ENCODE measurements at regions not wholly inside any gene's neighbourhood (a gene's known extent, or its start where the extent isn't known, plus 50 kb on each side); places are given as distances from the start of the nearest gene placed in this dataset.

DNA sequence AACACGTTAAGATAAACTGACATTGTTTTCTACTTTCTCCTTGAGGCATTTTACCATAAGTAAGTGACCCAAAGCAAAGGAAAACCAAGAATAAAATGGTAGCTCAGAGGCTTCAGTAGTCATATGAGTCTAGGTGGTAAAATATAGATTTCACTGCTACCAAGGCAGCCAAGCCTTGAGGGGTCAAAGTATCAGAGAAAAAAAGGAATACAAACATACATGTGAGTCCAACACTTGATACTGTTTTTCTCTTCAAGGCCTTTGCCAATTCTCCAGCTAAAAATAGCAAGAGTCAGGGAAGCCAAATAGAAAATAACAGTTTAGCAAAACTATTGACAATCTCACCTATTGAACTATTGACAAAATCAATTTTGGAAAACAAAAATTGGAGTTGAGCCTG, 925.9 kb downstream of the BCL11A start:
- Histone ChIP-seq H3K4me3 (ENCODE audit: low read length) (no peak overlapping the region), H3K4me1 (ENCODE audit: control insufficient read depth, insufficient read depth, low read length) (no peaks in the 10 kb centered on the region), H3K27me3 (ENCODE audit: control insufficient read depth, insufficient read depth, low read length) (no peaks in the 10 kb centered on the region), H3K27ac (ENCODE audit: low read depth, low read length) (no peak overlapping the region), H3K9ac (ENCODE audit: low read length) (no peak overlapping the region), H3K36me3 (ENCODE audit: control insufficient read depth, insufficient read depth, low read length) (no peaks in the 10 kb centered on the region)

DNA sequence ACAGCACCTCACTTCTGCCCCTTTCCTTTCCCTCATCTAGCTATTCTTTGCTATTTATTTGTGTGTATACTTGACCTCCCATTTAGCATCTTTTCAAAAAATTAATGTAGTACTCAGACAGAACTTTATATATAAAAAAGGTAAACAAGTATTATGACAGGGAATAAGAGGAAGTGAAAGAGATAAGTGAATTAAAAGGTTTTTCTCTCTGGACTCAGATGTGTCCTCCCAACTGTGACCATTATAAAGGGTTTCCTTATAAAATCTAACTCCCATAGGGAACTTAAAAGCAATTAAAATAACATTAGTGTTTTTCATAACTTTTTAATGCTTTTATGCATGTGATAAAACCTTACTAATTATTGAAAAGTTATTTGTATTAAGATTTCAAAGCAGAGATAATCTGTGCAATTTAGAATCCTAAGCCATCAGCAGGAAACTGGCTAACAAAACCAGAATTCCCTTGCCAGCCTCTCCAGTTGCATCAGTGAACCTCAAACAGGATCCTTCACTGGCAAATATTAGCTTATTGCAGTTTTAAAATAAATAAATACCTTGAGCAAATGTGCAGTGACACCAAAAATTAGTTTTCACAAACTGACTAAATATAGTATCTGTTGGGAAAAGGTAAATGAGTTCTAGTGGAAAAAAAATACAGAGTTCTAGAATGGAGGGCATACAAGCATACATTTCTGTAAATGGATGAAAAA, 930.7 kb downstream of the BCL11A start:
- no peak overlapping the region for H3K27ac ChIP-seq (ENCODE audit: low read depth, low read length)
- H3K4me1 ChIP-seq (ENCODE audit: control insufficient read depth, insufficient read depth, low read length): no peaks in the 10 kb centered on the region
- no peaks in the 10 kb centered on the region for H3K36me3 ChIP-seq (ENCODE audit: control insufficient read depth, insufficient read depth, low read length)
- H3K4me3 ChIP-seq (ENCODE audit: low read length): no peak overlapping the region
- H3K27me3 ChIP-seq (ENCODE audit: control insufficient read depth, insufficient read depth, low read length): no peaks in the 10 kb centered on the region
- H3K9ac ChIP-seq (ENCODE audit: low read length): no peak overlapping the region

DNA sequence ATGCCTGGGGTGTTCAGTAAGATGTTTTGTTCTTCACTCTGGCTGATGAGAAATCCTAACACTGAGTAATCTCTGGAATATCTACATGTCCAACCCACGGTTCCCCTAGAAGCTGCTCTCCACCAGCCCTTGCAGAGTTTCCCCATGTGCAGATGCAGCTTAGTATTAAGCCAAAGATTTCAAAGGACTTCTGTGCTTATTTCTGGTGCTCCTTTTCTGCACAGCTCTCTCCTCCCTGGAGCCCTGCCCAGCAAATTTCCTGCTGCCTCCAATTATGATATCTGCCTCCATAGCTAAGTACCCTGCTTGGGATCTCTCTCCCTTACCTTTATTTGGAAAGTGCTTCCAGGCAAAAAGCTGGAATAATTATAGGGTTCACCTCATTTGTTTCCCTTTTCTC, 949.3 kb downstream of the BCL11A start:
- Histone ChIP-seq H3K4me1 (ENCODE audit: control insufficient read depth, insufficient read depth, low read length) (no peaks in the 10 kb centered on the region), H3K27me3 (ENCODE audit: control insufficient read depth, insufficient read depth, low read length) (no peaks in the 10 kb centered on the region), H3K9ac (ENCODE audit: low read length) (no peak overlapping the region), H3K36me3 (ENCODE audit: control insufficient read depth, insufficient read depth, low read length) (no peaks in the 10 kb centered on the region), H3K4me3 (ENCODE audit: low read length) (no peak overlapping the region), H3K27ac (ENCODE audit: low read depth, low read length) (no peak overlapping the region)

DNA sequence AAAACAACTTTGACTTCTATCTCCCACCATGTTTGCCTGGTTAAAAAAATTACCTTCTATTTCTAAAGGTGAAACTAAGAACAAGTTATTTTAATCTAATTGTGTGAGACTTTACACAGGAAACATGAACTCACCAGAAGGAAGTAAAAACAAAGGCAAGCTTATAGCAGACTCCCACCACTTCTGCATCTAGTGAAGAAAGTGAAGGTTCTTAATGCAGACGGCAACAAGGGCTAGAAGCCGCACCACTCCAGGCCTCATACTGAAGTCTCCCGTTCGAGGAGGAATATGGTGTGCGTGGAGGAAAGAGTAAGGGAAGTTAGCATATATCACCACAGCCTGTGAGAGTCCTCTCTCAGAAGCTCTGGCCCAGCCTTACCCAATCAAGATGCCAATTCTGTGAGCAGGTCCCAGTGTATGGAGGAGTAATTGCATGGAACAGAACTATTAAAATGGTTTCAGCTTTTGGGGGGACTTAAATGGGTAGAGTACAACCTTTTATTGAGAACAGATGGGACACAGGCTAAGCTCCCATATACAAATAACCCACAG, 958.7 kb downstream of the BCL11A start:
- Histone ChIP-seq H3K36me3 (ENCODE audit: control insufficient read depth, insufficient read depth, low read length) (no peaks in the 10 kb centered on the region), H3K9ac (ENCODE audit: low read length) (no peak overlapping the region), H3K4me3 (ENCODE audit: low read length) (no peak overlapping the region), H3K4me1 (ENCODE audit: control insufficient read depth, insufficient read depth, low read length) (no peaks in the 10 kb centered on the region), H3K27me3 (ENCODE audit: control insufficient read depth, insufficient read depth, low read length) (no peaks in the 10 kb centered on the region), H3K27ac (ENCODE audit: low read depth, low read length) (no peak overlapping the region)

DNA sequence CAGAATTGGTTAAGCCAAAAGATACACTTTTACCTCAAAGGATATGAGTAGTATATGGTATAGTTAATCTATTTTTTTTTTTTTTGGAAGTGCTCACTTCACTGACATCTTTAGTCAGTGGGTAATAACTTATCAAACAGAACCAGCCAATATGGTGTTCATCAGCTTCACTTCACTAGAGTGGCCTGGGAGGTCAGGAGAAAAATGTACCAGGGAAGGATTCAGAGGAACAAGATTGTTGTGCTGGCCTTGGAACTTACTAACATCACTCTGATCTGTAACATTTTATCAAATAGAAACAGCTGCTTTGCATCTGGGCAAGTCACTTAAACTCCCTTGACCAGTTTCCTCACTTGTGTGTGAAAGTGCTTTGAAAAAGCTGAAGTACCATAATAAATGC, 962.7 kb downstream of the BCL11A start:
- no peak overlapping the region for H3K27ac ChIP-seq (ENCODE audit: low read depth, low read length)
- H3K4me1 ChIP-seq (ENCODE audit: control insufficient read depth, insufficient read depth, low read length): no peaks in the 10 kb centered on the region
- no peaks in the 10 kb centered on the region for H3K27me3 ChIP-seq (ENCODE audit: control insufficient read depth, insufficient read depth, low read length)
- no peak overlapping the region for H3K9ac ChIP-seq (ENCODE audit: low read length)
- no peak overlapping the region for H3K4me3 ChIP-seq (ENCODE audit: low read length)
- no peaks in the 10 kb centered on the region for H3K36me3 ChIP-seq (ENCODE audit: control insufficient read depth, insufficient read depth, low read length)

DNA sequence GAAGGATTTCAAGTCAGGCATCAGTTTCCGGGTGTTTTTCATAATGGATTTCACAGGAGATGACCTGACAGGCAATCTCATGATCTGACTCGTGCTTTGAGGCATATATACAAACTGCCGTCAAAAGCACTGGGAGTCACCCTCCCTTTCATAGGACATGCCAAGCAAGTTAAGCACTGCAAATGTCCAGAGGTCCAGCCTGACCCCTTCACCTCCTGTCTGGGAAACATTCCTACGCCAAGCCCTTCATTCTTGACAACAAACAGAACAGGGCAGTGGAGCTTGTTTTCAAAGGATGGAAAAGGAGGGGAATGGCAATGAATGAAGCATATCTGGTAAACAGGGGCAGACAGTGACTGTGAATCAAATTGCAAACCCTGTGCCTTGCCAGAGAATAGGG, 963.6 kb downstream of the BCL11A start:
- H3K27ac ChIP-seq (ENCODE audit: low read depth, low read length): no peak overlapping the region
- H3K4me3 ChIP-seq (ENCODE audit: low read length): no peak overlapping the region
- H3K27me3 ChIP-seq (ENCODE audit: control insufficient read depth, insufficient read depth, low read length): no peaks in the 10 kb centered on the region
- no peak overlapping the region for H3K9ac ChIP-seq (ENCODE audit: low read length)
- H3K4me1 ChIP-seq (ENCODE audit: control insufficient read depth, insufficient read depth, low read length): no peaks in the 10 kb centered on the region
- no peaks in the 10 kb centered on the region for H3K36me3 ChIP-seq (ENCODE audit: control insufficient read depth, insufficient read depth, low read length)

DNA sequence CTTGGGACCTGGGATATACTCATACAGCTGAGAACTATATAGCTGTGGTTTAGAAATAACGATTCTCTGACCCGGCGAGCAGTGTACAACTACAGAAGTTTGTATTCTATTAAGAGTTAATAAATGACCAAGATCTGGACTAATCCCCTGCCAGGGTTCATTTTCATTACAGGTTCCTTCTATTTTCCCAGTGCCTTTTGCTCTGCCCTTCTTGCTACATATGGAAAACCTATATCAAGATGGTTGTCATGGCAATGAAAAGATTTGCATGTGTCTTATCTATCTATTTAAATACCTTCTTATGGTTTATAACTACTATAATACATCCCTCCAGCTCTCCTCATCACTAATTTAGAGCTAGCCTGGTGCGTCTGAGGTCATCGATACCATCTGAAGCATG, 965.2 kb downstream of the BCL11A start:
- H3K4me1 ChIP-seq (ENCODE audit: control insufficient read depth, insufficient read depth, low read length): no peaks in the 10 kb centered on the region
- H3K27me3 ChIP-seq (ENCODE audit: control insufficient read depth, insufficient read depth, low read length): no peaks in the 10 kb centered on the region
- H3K27ac ChIP-seq (ENCODE audit: low read depth, low read length): no peak overlapping the region
- H3K4me3 ChIP-seq (ENCODE audit: low read length): no peak overlapping the region
- H3K36me3 ChIP-seq (ENCODE audit: control insufficient read depth, insufficient read depth, low read length): no peaks in the 10 kb centered on the region
- H3K9ac ChIP-seq (ENCODE audit: low read length): no peak overlapping the region

DNA sequence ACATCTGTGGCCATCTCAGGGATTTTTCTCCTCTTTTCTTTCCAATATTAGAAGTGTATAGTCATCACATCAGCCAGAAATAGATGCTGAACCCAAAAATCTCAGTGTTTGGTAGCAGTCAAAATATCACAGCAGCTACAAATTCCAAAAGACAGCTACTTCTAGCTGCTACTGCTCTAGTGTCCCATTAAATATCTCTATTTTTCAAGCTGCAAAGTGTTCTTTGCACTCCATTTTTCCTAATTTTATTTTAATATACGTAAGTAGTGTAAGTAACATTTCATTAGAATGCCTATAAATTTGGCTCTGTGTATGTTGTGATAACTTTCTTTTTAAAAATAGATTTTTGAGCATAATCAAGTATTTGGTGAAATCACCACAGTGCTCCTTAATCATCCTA, 967.3 kb downstream of the BCL11A start:
- H3K36me3 ChIP-seq (ENCODE audit: control insufficient read depth, insufficient read depth, low read length): no peaks in the 10 kb centered on the region
- no peak overlapping the region for H3K4me3 ChIP-seq (ENCODE audit: low read length)
- H3K4me1 ChIP-seq (ENCODE audit: control insufficient read depth, insufficient read depth, low read length): no peaks in the 10 kb centered on the region
- H3K27me3 ChIP-seq (ENCODE audit: control insufficient read depth, insufficient read depth, low read length): no peaks in the 10 kb centered on the region
- H3K27ac ChIP-seq (ENCODE audit: low read depth, low read length): no peak overlapping the region
- no peak overlapping the region for H3K9ac ChIP-seq (ENCODE audit: low read length)

DNA sequence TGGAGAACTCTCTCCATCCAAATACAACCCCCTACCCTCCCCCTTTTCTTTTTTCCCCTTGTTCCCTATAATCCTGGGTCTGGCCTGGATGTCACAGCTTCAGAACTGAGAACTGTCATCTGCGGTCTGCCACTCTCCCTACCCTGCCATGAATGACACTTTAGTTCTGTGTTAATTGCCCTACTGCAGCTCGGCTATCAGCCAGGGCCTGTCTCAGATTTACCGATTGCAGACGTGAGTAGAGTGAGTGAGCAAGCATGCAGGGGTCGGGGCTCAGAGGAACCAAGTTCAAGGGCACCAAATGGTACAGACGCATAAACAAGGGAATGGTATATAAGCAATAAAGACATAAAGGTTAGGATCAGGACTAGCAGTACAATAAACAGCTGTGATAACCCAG, 967.8 kb downstream of the BCL11A start:
- Histone ChIP-seq H3K4me3 (ENCODE audit: low read length) (no peak overlapping the region), H3K9ac (ENCODE audit: low read length) (no peak overlapping the region), H3K27ac (ENCODE audit: low read depth, low read length) (no peak overlapping the region), H3K27me3 (ENCODE audit: control insufficient read depth, insufficient read depth, low read length) (no peaks in the 10 kb centered on the region), H3K4me1 (ENCODE audit: control insufficient read depth, insufficient read depth, low read length) (no peaks in the 10 kb centered on the region), H3K36me3 (ENCODE audit: control insufficient read depth, insufficient read depth, low read length) (no peaks in the 10 kb centered on the region)

DNA sequence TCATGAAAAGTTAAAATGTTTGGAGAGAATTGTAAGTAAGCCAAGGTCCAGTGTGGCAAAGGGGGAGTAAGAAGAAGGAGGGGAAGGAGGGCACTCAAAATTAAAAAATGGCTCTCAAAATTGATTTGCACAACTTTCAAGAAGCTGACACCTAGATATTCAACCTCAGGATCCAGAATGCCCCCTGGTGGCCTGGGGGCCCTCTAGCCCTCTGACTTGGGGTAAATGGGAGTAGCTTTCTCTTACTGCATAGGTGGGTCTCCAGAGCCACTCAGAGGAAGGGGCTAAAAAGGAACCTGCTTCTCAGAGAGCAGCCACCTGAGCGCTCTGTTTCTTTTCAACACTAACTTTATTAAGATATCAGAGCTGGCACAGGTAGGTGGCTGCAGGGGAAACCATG, 968.5 kb downstream of the BCL11A start:
- Histone ChIP-seq H3K36me3 (ENCODE audit: control insufficient read depth, insufficient read depth, low read length) (no peaks in the 10 kb centered on the region), H3K27ac (ENCODE audit: low read depth, low read length) (no peak overlapping the region), H3K4me3 (ENCODE audit: low read length) (no peak overlapping the region), H3K9ac (ENCODE audit: low read length) (no peak overlapping the region), H3K27me3 (ENCODE audit: control insufficient read depth, insufficient read depth, low read length) (no peaks in the 10 kb centered on the region), H3K4me1 (ENCODE audit: control insufficient read depth, insufficient read depth, low read length) (no peaks in the 10 kb centered on the region)

DNA sequence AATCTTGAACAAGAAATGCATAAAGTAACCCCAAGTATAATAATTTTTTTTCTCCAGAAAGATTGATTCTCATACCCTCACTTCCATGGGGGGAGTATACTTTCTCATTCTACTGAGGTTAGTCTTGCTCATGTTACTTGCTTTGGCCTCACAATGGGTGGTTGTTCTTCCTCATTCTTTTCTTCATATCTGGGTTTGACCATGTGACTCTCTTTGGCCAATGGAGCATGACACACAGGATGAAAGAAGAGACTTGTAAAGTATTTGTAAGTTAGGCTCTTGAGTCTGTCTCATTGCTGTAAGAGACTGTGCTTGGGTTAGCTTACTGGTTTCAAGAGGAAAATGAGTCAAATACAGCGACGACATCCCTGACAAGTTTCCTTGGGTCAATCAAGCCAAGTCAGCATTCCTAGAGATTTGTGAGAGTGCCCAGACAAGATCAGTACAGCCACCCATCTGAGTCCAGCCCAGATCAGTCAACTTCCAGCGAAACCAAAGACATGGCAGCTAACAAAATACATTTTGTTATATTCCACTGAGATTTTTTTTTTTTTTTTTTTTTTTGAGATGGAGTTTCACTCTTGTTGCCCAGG, 970.2 kb downstream of the BCL11A start:
- no peaks in the 10 kb centered on the region for H3K36me3 ChIP-seq (ENCODE audit: control insufficient read depth, insufficient read depth, low read length)
- H3K27ac ChIP-seq (ENCODE audit: low read depth, low read length): no peak overlapping the region
- H3K27me3 ChIP-seq (ENCODE audit: control insufficient read depth, insufficient read depth, low read length): no peaks in the 10 kb centered on the region
- H3K4me1 ChIP-seq (ENCODE audit: control insufficient read depth, insufficient read depth, low read length): no peaks in the 10 kb centered on the region
- H3K4me3 ChIP-seq (ENCODE audit: low read length): no peak overlapping the region
- H3K9ac ChIP-seq (ENCODE audit: low read length): no peak overlapping the region

DNA sequence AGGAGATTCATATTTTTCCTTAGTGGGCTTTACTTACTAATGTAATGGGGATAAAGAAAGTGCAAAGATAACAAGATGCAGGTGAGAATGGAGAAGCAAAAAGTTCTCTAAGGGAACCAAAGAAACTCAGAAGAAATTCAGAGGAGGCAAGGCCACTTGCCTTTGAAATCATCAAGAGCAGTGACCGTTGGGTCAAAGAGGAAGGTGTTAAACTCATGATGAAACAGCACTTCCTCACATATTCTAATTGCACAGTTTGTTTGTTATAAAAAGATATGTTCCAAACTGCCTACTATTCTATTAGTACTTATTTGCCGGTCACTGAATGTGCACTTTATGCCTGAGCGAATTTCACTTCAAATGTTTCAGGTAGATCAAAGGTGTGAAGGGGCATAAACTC, 975.1 kb downstream of the BCL11A start:
- H3K4me3 ChIP-seq (ENCODE audit: low read length): no peak overlapping the region
- H3K4me1 ChIP-seq (ENCODE audit: control insufficient read depth, insufficient read depth, low read length): no peaks in the 10 kb centered on the region
- no peak overlapping the region for H3K9ac ChIP-seq (ENCODE audit: low read length)
- no peak overlapping the region for H3K27ac ChIP-seq (ENCODE audit: low read depth, low read length)
- no peaks in the 10 kb centered on the region for H3K36me3 ChIP-seq (ENCODE audit: control insufficient read depth, insufficient read depth, low read length)
- no peaks in the 10 kb centered on the region for H3K27me3 ChIP-seq (ENCODE audit: control insufficient read depth, insufficient read depth, low read length)

DNA sequence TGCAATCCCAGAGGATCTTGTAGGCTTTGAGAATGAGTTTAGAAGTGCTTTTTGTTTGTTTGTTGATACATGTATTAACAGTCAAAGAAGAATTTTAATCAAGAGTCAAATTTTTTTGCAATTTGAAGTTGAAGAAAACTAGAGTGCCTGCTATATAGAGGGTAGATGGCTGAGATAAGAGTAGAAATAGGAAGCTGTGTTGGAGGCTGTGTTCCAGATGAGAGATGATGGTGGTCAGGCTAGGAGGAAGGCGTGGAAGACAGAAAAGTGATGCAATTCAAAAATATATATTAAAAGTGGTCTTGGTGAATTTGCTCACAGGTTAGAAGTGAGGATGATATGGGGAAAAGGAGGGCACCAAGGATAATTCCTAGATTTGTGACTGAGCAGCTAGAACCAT, 978.3 kb downstream of the BCL11A start:
- Histone ChIP-seq H3K27ac (ENCODE audit: low read depth, low read length) (no peak overlapping the region), H3K4me1 (ENCODE audit: control insufficient read depth, insufficient read depth, low read length) (peaks cover 5% of the 10 kb centered on the region), H3K4me3 (ENCODE audit: low read length) (no peak overlapping the region), H3K36me3 (ENCODE audit: control insufficient read depth, insufficient read depth, low read length) (no peaks in the 10 kb centered on the region), H3K27me3 (ENCODE audit: control insufficient read depth, insufficient read depth, low read length) (no peaks in the 10 kb centered on the region), H3K9ac (ENCODE audit: low read length) (no peak overlapping the region)

All from rectal smooth muscle tissue (tissue), 1 donor.